ENCODE measurements at regions not wholly inside any gene's neighbourhood (a gene's known extent, or its start where the extent isn't known, plus 50 kb on each side); places are given as distances from the start of the nearest gene placed in this dataset.

GRCh38 chr12:91952916-91953315, 192.7 kb downstream of the BTG1 start:
- no peak overlapping the region for H3K27ac ChIP-seq
- H3K27me3 ChIP-seq: no peaks in the 10 kb centered on the region

GRCh38 chr12:91951571-91951970, 194.1 kb downstream of the BTG1 start:
- Histone ChIP-seq H3K27ac (no peak overlapping the region), H3K9me3 (peaks cover 0 to 6% (median 0%) of the 10 kb centered on the region in 3 donors), H3K36me3 (no peaks in the 10 kb centered on the region), H3K4me1 (no peaks in the 10 kb centered on the region), H3K27me3 (no peaks in the 10 kb centered on the region), H3K4me3 (no peak overlapping the region)
- WGBS, 2 donors (ENCODE audit: low coverage in 1 of 2): 79 to 90% methylated on average over 5 of the region's 5 CpGs
- TF ChIP-seq EP300 (IDR thresholded peaks at IDR 0.05) (no peak), POLR2AphosphoS5 (IDR thresholded peaks at IDR 0.05) (no peak), CTCF (IDR thresholded peaks at IDR 0.05) (no peak), POLR2A (IDR thresholded peaks at IDR 0.05) (no peak)
- ATAC-seq: no peak

More at GRCh38 chr12:91952916-91953315, 192.7 kb downstream of the BTG1 start:
- ATAC-seq: no peak
- TF ChIP-seq CTCF (IDR thresholded peaks at IDR 0.05): no peak
- no peak for TF ChIP-seq POLR2AphosphoS5 (IDR thresholded peaks at IDR 0.05)
- TF ChIP-seq POLR2A (IDR thresholded peaks at IDR 0.05): no peak
- TF ChIP-seq EP300 (IDR thresholded peaks at IDR 0.05): no peak
- peaks cover 0 to 6% (median 0%) of the 10 kb centered on the region in 3 donors for H3K9me3 ChIP-seq
- H3K36me3 ChIP-seq: no peaks in the 10 kb centered on the region
- no peak overlapping the region for H3K4me3 ChIP-seq
- H3K4me1 ChIP-seq: no peaks in the 10 kb centered on the region

- no peak for TF ChIP-seq POLR2A (IDR thresholded peaks at IDR 0.05)
- no peak for TF ChIP-seq CTCF (IDR thresholded peaks at IDR 0.05)
- no peak for TF ChIP-seq EP300 (IDR thresholded peaks at IDR 0.05)
- Histone ChIP-seq H3K9me3 (no peaks in the 10 kb centered on the region), H3K36me3 (no peaks in the 10 kb centered on the region), H3K27me3 (no peaks in the 10 kb centered on the region), H3K4me1 (no peaks in the 10 kb centered on the region), H3K27ac (no peak overlapping the region), H3K4me3 (no peak overlapping the region)
- 80% methylated on average over 2 to 3 of the region's 3 CpGs for WGBS, 2 donors (ENCODE audit: low coverage in 1 of 2)
- no peak for ATAC-seq
Measured at GRCh38 chr12:91948504-91948903, 197.1 kb downstream of the BTG1 start.

- no peak overlapping the region for H3K4me3 ChIP-seq
- no peaks in the 10 kb centered on the region for H3K9me3 ChIP-seq
- H3K4me1 ChIP-seq: no peaks in the 10 kb centered on the region
- no peak for ATAC-seq
- TF ChIP-seq POLR2AphosphoS5 (IDR thresholded peaks at IDR 0.05) (no peak), POLR2A (IDR thresholded peaks at IDR 0.05) (no peak)
- WGBS, 2 donors (ENCODE audit: low coverage in 1 of 2): 91 to 95% methylated on average over 5 of the region's 5 CpGs
- no peaks in the 10 kb centered on the region for H3K27me3 ChIP-seq
- H3K36me3 ChIP-seq: no peaks in the 10 kb centered on the region
- H3K27ac ChIP-seq: no peak overlapping the region
Measured at GRCh38 chr12:91947459-91947858, 198.2 kb downstream of the BTG1 start.

GRCh38 chr12:91944637-91945036, 201.0 kb downstream of the BTG1 start:
- no peaks in the 10 kb centered on the region for H3K27me3 ChIP-seq
- no peak for ATAC-seq
- WGBS, 2 donors (ENCODE audit: low coverage in 1 of 2): 75 to 87% methylated on average over 1 of the region's 1 CpG
- no peaks in the 10 kb centered on the region for H3K9me3 ChIP-seq
- no peak overlapping the region for H3K4me3 ChIP-seq
- H3K4me1 ChIP-seq: no peaks in the 10 kb centered on the region
- no peaks in the 10 kb centered on the region for H3K36me3 ChIP-seq
- no peak for TF ChIP-seq POLR2A (IDR thresholded peaks at IDR 0.05)
- TF ChIP-seq POLR2AphosphoS5 (IDR thresholded peaks at IDR 0.05): no peak
- no peak for TF ChIP-seq EP300 (IDR thresholded peaks at IDR 0.05)
- no peak for TF ChIP-seq CTCF (IDR thresholded peaks at IDR 0.05)
- no peak overlapping the region for H3K27ac ChIP-seq
